OCI-M1 (cell line): ENCODE measurements at regions not wholly inside any gene's neighbourhood (a gene's known extent, or its start where the extent isn't known, plus 50 kb on each side); places are given as distances from the start of the nearest gene placed in this dataset.
"Not testable (repeated sequence)": the region's sequence is repeated elsewhere in the genome, so short reads cannot be mapped to it uniquely, and the experiment has no call there.

Experiments used
- DNase-seq: peaks from one replicate; lab custom pipeline; 2025; lab: John Stamatoyannopoulos, UW

GRCh38 chr21:28590676-28591075 lies 402.0 kb downstream of the LTN1 start:
- DNase-seq, result no peak

- peak; percentile 94 for DNase-seq
Observed at GRCh38 chr21:28590026-28590425, 402.7 kb downstream of the LTN1 start.

GRCh38 chr21:28588997-28589396 lies 403.7 kb downstream of the LTN1 start:
- peak; percentile 23 for DNase-seq

- no peak for DNase-seq
Observed at GRCh38 chr21:28587748-28588147, 404.9 kb downstream of the LTN1 start.

GRCh38 chr21:28581976-28582375 lies 410.7 kb downstream of the LTN1 start:
- DNase-seq, result no peak

- DNase-seq, result not testable (repeated sequence)
Observed at GRCh38 chr21:28581311-28581731, 411.4 kb downstream of the LTN1 start.

- no peak for DNase-seq
Observed at GRCh38 chr21:28580585-28580984, 412.1 kb downstream of the LTN1 start.

GRCh38 chr21:28579986-28580550 lies 412.6 kb downstream of the LTN1 start:
- DNase-seq, result no peak

- no peak for DNase-seq
Observed at GRCh38 chr21:28568692-28569091, 424.0 kb downstream of the LTN1 start.

GRCh38 chr21:28563933-28564332 lies 428.7 kb downstream of the LTN1 start:
- not testable (repeated sequence) for DNase-seq

GRCh38 chr21:28561772-28562171 lies 430.9 kb downstream of the LTN1 start:
- no peak for DNase-seq

GRCh38 chr21:28554660-28555475 lies 437.8 kb downstream of the LTN1 start:
- DNase-seq, result no peak

GRCh38 chr21:28550057-28550825 lies 442.4 kb downstream of the LTN1 start:
- no peak for DNase-seq

- DNase-seq, result no peak
Observed at GRCh38 chr21:28548291-28548690, 444.4 kb downstream of the LTN1 start.

GRCh38 chr21:28547766-28548165 lies 444.9 kb downstream of the LTN1 start:
- no peak for DNase-seq

GRCh38 chr21:28543975-28544374 lies 448.7 kb downstream of the LTN1 start:
- peak; percentile 55 for DNase-seq

- DNase-seq, result no peak
Observed at GRCh38 chr21:28541371-28542112, 451.1 kb downstream of the LTN1 start.

GRCh38 chr21:28540514-28540913 lies 452.2 kb downstream of the LTN1 start:
- DNase-seq, result peak; percentile 22

GRCh38 chr21:28539623-28539988 lies 453.1 kb downstream of the LTN1 start:
- no peak for DNase-seq

- no peak for DNase-seq
Observed at GRCh38 chr21:28538987-28539622, 453.6 kb downstream of the LTN1 start.

GRCh38 chr21:28537371-28538079 lies 455.2 kb downstream of the LTN1 start:
- no peak for DNase-seq
